Fibroblast of lung (primary cell): ENCODE measurements at regions not wholly inside any gene's neighbourhood (a gene's known extent, or its start where the extent isn't known, plus 50 kb on each side); places are given as distances from the start of the nearest gene placed in this dataset.

Experiments used
- CTCF ChIP-seq, 2 donors: IDR thresholded peaks in 1 of 2; conservative IDR thresholded peaks in 1 of 2; 1 replicate in 1 of 2; 2 replicates in 1 of 2; pipeline ENCODE4 v1.5.1; 2011 to 2012; ENCODE audit warnings: low read length in 2 of 2, control low read depth in 1 of 2, inconsistent platforms in 1 of 2, low read depth in 1 of 2, mild to moderate bottlenecking in 1 of 2
- EZH2 ChIP-seq: IDR thresholded peaks from 2 replicates; pipeline ENCODE4 v1.5.1; 2012; ENCODE audit warnings: low read length, control low read depth, mild to moderate bottlenecking; ENCODE audit errors: missing control alignments

- TF ChIP-seq CTCF (conservative IDR thresholded peaks at IDR 0.05 in 1 of 2, IDR thresholded peaks at IDR 0.05 in 1 of 2; ENCODE audit: low read depth in 1 of 2, low read length in 2 of 2) = no peak
- no peak for TF ChIP-seq EZH2
Measured at GRCh38 chr15:100768501-100768931, 111.1 kb upstream of the ALDH1A3 start.
